GM03348 (cell line): ENCODE measurements at regions not wholly inside any gene's neighbourhood (a gene's known extent, or its start where the extent isn't known, plus 50 kb on each side); places are given as distances from the start of the nearest gene placed in this dataset.

Experiments used
- DNase-seq: peaks from one replicate; pipeline ENCODE4 v3.0.0; 2012; ENCODE audit warnings: low spot score

DNA sequence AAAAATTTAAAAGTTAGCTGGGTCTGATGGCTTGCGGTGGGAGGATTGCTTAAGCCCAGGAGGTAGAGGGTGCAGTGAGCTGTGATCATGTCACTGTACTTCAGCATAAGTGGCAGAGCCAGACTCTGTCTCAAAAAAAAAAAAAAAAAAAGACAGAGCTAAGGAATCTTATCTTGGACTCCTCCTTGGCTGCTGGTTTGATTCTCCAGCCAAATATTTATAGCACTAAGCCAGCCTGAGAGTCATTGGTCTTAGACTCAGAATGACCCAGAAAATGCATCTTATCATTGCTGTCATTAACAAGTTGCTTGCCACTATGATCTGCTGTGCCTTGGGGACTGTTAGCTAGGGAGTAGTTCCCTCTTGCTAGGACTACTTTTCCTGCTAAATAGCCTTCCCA is 164.7 kb downstream of the GNAT3 start:
- peak; percentile 32 for DNase-seq

DNA sequence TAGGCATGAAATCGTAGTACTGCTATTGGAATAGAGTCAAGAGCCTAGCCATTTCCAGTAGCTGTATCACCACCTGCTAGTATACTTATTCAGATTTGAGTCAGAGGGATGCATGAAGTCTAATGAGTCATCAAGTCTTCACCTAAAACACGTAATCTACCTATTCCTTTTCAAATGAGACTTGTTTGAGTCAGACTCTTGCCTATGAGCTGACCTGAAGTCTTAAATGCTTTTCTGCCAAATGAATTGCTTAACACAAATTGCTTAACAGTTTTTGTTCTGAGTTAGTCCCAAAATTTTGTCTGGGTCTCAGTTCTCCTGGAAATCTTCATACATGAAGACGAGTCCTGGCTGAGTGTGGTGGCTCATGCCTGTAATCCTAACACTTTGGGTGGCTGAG is 165.2 kb downstream of the GNAT3 start:
- peak; percentile 36 for DNase-seq

DNA sequence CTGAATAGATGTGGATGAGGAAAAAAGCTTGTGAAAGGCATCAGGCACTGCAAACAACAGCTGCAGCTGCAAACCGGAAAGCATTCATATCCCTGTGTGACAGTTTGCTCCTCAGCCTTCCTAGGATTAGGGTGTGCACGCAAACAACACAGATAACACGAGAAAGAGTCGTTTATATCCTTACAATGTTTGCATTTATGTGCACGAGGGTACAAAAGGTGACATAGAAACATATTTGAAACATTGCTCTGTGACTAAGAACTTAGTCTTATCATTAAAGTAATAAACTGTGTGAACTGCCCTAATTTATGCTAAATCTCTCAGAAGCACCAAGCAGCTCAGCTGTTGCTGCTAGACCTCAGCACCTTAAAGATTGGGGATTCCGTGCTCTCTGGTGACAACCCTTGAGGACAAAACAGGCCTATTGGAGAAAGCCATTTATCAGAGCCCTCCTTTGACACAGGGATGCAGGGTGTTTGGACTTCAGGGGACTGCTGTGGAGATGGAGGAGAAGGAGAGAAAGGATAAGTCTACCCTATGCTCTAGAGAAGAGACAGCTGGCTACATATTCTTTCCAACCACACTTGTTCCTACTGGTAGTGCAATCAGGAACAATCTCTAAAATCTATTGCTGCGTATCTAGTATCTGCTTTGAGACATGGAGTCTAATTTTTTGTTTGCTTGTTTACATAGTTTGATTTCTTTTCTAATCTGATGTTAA is 176.2 kb downstream of the GNAT3 start:
- no peak for DNase-seq

DNA sequence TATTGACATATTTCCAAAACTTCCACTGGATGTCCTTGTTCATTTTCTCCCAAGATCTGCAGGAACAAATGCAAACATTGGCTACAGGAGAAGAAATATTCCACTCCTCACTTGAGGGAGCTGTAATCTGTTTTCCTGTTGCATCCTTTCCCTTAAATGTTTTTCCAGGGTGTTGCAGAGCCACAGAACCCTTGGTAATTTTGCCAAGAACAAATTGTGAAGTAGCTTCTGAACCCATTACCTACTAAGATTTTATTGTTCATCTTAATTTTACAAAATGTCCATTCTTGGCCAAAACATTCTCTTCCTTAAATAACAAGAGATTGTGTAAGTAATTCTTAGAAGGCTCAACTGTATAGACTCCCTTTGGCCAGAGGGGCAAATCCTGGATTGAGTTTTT is 177.0 kb downstream of the GNAT3 start:
- no peak for DNase-seq

DNA sequence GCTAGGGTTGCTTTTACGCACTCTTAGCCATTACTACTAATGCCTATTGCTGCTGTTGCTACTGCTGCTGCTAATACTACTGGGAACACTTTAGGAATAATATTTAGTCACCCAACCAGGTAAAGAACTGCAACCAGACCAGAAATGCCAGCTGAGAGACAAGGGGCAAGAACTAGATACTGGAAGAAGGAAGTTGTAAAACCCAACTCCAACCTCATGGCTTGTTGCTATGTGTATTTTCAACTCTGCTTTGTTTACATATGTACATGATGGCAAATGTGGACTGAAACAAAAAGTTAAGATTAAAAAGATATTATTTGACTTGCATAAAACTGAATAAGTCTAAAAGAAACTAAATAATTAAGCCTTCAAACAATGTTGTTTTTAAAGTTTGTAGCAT is 177.7 kb downstream of the GNAT3 start:
- DNase-seq: no peak

DNA sequence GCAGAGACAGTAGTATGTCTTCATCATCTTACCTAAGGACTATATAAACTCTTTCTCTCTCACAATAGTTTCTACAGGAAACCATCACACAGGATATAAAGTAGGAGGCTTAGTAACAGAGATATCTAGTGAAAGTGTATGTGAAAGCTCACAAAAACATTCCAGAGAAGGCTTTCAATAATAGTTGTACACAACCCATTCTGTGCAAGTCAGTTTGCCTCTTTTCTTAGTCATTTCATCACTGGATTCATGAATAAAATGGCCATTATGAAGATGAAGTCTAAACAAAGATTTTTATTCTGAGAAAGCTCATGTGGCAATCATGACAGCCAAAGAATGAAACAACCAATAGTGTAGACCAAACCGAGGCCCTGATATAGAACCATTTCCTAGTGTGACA is 178.8 kb downstream of the GNAT3 start:
- DNase-seq: no peak

DNA sequence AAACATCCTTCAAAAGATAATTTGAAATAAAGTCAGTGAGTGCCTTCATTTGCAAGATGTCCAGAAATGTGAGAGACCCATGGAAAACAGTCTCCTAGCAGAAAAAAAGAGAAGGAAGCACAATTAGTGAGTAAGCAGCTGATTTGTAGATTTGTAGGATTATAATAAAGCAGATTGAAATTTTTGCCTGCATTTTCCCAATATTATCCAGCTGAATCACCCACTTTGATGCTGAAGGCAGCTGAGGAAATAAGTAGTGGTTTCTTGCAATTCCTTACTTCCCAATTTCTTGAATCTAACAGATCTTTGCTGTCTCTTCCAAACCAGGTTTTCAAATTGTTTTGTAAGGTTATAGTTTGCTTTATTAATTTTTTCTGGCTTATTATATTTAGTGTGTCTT is 181.4 kb downstream of the GNAT3 start:
- peak; percentile 68 for DNase-seq

DNA sequence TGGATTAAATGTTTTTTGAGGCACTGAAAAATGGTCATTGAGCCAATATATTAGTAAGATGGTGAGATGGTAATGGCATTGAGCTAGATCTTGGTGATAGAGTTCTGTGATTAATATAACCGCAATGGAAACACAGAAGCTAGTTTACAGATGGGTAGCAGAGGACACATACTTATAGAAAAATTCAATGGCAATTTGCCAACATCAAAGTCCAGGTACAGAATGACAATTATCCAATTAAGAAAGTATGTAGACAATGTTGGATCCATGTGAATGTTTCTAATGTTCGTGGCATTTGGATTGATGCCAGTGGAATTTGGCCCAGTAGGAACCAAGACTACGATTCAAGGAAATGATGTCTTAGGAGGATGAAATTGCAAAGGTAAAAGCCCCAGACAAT is 187.8 kb downstream of the GNAT3 start:
- DNase-seq: peak; percentile 37

DNA sequence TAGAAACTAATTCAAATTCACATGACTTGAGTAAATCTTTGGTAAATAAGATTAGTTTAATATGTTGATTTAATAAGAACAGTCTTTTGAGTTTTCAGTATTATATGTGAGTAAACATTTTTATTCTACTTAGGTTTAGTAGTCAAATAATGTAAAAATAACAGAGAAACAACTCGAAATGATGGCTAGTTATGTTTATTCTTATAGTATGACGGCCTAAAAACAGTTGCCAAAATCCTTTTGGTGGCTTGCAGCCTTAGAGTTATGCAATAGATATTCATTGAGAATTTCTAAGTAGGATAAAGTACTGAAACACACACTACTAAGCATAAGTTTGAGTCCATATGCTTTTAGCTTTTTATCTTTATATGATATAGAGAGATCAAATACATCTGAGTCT is 184.8 kb downstream of the GNAI1 start:
- DNase-seq: peak; percentile 5

DNA sequence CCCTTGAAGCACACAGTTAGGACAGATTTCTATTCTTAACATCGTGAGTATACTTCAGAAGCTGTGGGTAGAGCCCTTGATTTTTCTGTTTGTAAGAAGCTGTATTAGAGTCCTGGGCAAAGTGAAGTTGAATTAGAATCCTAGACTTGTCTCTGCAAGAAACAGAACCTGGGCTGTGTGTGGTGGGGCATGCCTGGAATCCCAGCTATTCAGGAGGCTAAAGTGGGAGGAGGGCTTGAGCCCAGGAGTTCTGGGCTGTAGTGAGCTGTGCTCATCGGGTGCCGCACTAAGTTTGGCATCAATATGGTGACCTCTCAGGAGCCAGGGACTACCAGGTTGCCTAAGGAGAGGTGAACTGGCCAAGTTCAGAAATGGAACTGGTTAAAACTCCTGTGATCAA is 183.4 kb downstream of the GNAI1 start:
- DNase-seq: no peak

DNA sequence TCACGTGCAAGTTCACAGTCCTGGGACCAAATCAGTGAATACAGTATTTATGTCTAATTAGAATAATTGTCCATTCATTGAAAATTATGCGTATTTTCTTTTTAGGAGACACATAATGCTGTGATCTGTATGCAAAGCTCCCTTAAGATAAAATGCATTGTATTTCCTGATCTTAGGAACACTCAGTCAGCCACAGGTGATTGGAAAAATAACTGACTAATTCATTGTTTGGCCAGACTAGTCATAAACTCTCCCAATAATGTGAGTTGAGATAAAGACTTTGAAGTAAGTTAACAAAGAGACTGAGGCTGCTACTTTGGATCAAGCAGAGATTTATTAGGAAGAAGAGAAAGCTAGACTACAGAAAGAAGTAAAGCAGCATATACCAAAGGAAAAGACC is 182.2 kb downstream of the GNAI1 start:
- no peak for DNase-seq

DNA sequence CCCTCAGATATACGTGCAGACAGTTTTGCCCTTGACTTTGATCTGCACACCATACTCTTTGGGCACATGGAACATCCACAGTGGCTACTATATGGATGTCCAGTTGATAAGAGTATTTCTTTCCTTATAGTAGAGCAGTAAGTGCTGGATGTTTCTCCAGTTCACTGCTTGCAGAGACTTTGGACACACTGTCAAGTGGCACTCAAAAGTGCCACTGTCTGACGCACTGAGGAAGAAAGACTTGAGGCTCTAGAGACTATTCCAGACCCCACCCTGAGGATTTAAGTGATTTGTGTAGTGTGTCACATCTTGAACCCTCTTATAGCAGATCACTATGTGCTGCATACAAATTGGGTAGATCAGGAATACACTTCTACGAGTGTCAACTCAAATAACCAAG is 179.1 kb downstream of the GNAI1 start:
- no peak for DNase-seq

DNA sequence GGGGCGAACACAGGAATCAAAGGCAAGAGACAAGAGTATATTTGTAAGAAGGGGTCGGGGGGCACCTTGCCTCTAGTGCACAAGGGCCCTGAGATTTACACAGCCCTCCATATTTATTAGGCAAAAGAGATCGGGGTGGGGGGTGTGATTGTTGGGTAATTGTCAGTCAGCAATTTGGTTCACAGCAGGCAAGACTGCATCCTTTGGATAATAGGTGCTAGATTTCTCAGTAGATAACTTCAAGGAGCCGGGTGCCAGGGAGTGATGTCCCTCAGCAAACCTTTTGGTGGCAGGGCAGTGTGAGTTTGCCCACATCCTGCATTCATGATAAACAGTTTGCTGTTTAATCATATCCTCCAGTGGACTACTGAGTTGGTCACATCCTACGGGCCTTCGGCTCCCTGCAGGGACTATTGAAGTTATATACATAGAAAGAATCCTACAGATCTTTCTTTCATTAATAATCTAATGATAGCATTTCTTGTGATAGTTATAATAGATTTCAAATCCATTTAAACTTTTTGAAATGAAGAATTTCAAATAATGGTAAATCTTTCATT is 178.5 kb downstream of the GNAI1 start:
- no peak for DNase-seq

DNA sequence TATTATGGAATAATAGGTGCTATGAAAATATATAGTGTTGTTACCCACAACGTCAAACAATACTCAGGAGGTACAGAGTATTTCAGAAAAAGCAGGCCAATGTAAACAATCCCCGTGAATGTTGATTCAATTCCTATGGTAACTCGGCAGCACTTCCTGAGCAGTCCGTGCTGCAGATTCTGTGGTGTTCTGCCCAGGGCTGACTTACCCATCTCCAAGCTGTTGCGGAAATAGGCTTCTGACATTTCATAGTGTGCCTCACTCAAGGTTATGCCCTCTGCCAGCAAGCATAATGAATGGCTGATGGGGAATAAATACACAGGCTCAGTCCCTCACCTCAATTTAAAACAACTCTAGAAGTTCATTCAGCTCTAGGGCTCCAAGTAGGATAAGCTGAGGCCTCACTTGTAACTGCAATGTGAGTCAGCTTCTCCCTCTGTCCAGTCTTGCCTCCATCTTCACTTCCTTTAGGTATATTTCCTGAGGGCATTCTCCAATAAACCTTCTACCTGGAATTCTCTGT is 177.6 kb downstream of the GNAI1 start:
- peak; percentile 15 for DNase-seq

DNA sequence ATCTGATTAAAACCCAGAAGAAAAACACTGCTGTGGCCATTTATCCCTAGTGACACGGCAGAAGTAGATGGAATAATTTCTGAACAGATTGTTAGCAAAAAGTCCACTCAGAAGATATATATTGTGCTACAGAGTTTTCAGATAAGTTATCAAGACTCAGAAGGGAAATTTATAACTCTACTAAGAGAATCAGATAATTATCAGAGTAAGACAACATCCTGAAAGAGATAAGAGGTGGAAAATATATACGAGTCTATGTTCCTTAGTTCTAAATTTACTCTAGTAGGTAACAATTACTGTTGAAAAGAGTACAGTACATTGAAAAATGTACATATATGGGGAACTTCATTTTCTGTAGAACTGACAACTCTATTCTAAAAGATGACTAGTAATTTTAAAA is 176.7 kb downstream of the GNAI1 start:
- DNase-seq: no peak

DNA sequence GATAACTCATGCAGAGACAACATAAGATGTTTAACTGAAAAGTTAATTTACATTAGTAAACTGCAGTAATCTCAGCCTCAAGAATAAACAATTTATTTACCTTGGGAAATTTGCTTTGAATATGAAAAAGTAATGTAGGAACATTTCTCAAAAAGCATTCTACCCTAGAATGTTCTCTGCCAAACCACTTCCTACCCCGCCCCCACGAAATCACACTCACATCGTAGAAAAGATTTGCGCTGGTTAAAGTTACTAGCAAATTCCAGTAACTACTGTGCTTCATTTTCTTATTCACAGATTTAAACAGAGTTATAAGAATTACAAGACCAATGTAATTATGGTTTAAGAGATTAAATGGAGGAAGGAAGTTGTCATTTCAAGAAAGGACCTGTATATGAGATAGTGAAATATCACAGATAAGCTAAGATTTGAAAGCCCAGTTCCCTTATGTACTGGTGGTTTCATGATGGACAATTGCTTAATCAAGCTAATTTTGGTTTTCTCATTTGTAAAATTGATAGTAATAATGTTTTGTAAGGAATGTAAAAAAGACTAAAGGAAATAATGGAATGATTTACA is 175.4 kb downstream of the GNAI1 start:
- DNase-seq: no peak

DNA sequence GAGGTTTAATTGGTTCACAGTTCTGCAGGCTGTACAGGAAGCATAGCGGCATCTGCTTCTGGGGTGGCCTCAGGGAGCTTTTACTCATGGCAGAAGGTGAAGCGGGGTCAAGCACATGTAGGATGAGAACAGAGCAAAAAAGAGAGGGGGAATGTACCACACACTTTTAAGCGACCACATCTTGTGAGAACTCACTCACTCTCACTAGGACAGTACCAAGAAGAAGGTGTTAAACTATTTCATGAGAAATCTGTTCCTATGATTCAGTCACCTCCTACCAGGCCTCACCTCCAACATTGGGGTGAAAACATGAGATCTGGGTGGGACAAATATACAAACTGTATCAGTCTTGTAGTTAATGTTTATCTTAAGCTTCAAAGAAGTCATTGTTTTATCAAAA is 174.7 kb downstream of the GNAI1 start:
- DNase-seq: no peak

DNA sequence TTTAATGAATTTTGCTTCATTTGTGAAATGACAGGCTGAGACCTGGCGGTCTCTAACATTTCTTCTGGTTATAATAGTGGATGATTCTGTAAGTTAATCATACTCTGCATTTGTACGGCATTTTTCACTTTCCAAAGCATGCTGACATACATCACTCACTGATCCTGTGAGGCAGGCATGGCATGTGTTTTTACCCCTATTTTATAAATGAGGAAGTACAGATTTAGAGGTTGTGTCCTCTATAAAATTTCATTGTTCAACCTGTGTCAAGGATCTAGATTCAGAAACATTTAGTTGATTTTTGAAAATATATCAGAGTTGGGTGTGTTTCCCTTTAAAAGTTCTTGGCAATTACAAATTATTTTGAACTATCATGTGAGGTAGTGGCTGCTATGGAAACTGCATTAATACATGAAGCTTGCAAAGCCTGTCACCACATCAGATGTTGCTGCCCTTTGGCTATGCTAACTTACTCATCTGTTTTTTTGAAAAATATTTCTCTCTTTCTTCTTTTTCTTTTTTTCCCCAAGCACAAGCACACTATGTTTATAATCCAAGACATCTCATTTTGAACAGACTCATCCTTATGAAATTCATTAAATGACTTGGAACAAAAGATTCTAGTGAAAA is 172.7 kb downstream of the GNAI1 start:
- peak; percentile 53 for DNase-seq

DNA sequence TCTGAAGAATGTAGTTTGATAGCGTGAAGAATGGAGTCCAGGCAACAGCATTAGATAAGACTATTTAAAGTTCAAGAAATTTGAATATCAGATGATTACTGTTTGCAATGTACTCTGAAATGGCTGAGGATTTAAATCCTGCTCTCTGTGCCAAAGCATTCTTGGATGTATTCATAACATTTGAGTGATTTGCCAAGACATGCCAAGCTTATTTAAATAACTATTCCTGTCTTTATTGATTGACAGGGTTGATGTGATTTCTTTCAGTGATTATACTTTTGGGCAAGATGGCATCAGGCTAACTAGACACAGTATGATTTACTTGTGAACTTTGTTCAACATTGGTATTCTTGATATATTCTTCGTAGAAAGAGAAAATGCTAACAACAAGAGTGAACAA is 168.7 kb downstream of the GNAI1 start:
- DNase-seq: no peak

DNA sequence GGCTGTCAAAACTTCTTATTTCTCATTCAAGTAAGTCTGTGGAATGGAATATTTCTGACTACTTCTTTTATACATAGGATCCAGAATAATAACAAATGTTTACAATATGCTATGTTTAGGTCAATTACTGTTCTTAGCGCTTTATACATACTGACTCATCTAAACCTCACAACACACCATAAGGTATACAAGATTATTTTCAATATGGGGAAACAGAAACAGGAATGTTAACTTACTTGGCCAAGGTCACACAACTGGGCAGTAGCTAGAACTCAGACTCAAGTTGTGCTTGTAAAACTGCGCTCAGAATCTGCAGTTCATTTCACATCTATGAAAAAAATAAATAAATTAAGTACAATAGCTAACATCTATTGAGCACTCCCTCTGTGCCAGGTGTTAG is 168.0 kb downstream of the GNAI1 start:
- no peak for DNase-seq

DNA sequence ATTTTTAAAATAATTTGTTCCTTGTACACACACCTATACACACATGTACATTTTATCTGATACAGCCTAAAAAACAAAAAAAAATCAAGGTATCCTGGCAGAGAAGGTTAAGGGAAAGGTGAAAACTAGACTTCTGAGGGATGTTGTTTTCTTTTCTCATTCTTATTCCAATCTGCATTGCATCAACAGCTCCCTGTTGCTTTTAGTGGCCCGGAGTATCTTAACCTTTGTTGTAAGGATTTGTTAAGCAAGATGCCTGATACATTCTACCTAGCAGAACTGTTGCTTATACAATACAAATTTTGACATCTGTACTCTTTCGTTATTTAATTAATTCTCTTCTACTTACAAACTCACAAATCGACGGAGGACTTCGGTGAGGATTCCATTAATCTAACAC is 167.4 kb downstream of the GNAI1 start:
- DNase-seq: no peak

DNA sequence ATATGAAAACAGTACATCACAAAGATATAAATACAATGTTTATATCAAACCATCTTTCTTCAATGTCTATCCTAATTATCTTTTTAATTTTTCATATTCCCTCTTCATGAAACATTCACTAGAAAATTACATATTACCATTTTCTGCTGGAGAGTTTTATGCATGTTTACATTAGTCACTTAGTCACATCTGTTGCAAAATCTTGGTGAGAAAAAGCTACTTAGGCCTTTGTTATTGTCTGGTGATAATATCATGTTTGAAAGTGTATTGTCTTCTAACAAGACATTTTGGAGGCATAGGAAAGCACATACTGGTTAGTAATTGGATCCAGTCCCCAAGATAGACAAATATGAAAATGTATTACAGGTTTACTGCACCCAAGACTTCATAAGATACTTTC is 163.6 kb downstream of the GNAI1 start:
- DNase-seq: no peak

DNA sequence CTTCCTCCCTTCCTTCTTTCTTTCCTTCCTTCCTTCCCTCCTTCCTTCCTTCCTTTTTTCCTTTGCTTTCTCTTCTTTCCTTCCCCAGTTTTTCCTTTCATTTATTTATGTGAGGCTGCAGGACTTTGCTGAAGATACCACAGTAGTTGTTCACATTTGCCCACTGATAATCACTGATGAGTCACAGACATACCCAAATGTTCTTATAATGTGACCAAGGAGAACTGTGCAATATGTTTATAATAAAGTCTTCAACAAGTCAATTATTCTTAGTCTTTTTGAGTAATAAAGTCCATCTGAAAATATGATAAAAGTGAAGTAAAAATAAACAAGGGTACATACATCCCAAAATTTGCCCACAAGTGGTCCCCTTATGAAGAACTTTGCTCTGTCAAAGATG is 159.7 kb downstream of the GNAI1 start:
- peak; percentile 22 for DNase-seq
